ENCODE measurements at regions not wholly inside any gene's neighbourhood (a gene's known extent, or its start where the extent isn't known, plus 50 kb on each side); places are given as distances from the start of the nearest gene placed in this dataset.
A peak's percentile ranks its signal among the peaks of the same experiment; 100 is the strongest.

GRCh38 chr2:150612957-150613710 is 125.7 kb upstream of the RND3 start:
- no peak for DNase-seq (ENCODE audit: low read depth)

DNA sequence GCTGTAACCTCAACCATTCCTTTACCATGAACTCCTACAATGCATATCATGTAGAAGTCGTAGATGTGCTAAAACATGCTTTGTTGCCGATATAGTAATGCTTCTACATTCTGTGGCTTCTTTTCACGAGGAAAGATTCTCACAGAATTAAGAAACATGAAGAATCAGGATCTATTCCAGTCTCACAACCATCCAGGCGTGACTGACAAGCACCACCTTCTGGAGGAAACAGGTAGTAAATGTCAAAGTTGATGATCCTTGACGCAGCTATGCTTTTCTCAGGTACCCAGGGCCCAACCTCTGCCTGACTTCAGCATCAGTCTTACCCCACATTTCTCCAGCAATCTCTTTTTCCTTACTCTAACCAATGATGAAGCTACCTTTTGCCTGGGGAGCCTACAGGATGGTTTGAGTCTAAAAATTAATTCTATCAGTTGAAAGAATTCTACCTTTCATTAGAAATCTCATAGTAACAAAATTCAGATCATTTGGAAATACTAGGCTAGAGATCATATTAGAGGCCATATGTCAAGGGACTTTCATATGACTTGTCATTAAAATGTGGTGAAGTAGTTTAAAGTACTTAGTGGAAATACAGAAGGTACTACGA is 123.3 kb upstream of the RND3 start:
- no peak for TF ChIP-seq MYC (IDR thresholded peaks at IDR 0.05; ENCODE audit: low read depth, low read length)
- TF ChIP-seq CTCF (IDR thresholded peaks at IDR 0.05; ENCODE audit: low read depth, low read length), result peak; percentile 29
- TF ChIP-seq, protein P1, sequence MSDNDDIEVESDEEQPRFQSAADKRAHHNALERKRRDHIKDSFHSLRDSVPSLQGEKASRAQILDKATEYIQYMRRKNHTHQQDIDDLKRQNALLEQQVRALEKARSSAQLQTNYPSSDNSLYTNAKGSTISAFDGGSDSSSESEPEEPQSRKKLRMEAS (IDR thresholded peaks at IDR 0.05; ENCODE audit: low read depth, low read length), result no peak
- no peak for TF ChIP-seq POLR2A (IDR thresholded peaks at IDR 0.05; ENCODE audit: extremely low read depth, insufficient read length)
- peak; percentile 38 for DNase-seq (ENCODE audit: low read depth)

More at GRCh38 chr2:150612957-150613710, 125.7 kb upstream of the RND3 start:
- H3K4me3 ChIP-seq (ENCODE audit: low read depth, low read length), result no peak overlapping the region
- TF ChIP-seq, protein P1 (IDR thresholded peaks at IDR 0.05; ENCODE audit: low read depth, low read length), result no peak
- TF ChIP-seq POLR2A (IDR thresholded peaks at IDR 0.05; ENCODE audit: extremely low read depth, insufficient read length) (no peak), MYC (IDR thresholded peaks at IDR 0.05; ENCODE audit: low read depth, low read length) (no peak), CTCF (IDR thresholded peaks at IDR 0.05; ENCODE audit: low read depth, low read length) (no peak)

GRCh38 chr2:150609831-150610582 is 122.5 kb upstream of the RND3 start:
- TF ChIP-seq, protein P1 (IDR thresholded peaks at IDR 0.05; ENCODE audit: low read depth, low read length), result no peak
- TF ChIP-seq POLR2A (IDR thresholded peaks at IDR 0.05; ENCODE audit: extremely low read depth, insufficient read length) (no peak), MYC (IDR thresholded peaks at IDR 0.05; ENCODE audit: low read depth, low read length) (no peak), CTCF (IDR thresholded peaks at IDR 0.05; ENCODE audit: low read depth, low read length) (no peak)
- DNase-seq (ENCODE audit: low read depth), result no peak
- no peak overlapping the region for H3K4me3 ChIP-seq (ENCODE audit: low read depth, low read length)

More for the DNA sequence above, 123.3 kb upstream of the RND3 start:
- no peak overlapping the region for H3K4me3 ChIP-seq (ENCODE audit: low read depth, low read length)

- TF ChIP-seq CTCF (IDR thresholded peaks at IDR 0.05; ENCODE audit: low read depth, low read length), result no peak
- TF ChIP-seq POLR2A (IDR thresholded peaks at IDR 0.05; ENCODE audit: extremely low read depth, insufficient read length), result no peak
- TF ChIP-seq, protein P1 (IDR thresholded peaks at IDR 0.05; ENCODE audit: low read depth, low read length), result no peak
- no peak for TF ChIP-seq MYC (IDR thresholded peaks at IDR 0.05; ENCODE audit: low read depth, low read length)
- no peak overlapping the region for H3K4me3 ChIP-seq (ENCODE audit: low read depth, low read length)
- DNase-seq (ENCODE audit: low read depth), result no peak
These were observed 120.9 kb upstream of the RND3 start for GRCh38 chr2:150608341-150608740.

DNA sequence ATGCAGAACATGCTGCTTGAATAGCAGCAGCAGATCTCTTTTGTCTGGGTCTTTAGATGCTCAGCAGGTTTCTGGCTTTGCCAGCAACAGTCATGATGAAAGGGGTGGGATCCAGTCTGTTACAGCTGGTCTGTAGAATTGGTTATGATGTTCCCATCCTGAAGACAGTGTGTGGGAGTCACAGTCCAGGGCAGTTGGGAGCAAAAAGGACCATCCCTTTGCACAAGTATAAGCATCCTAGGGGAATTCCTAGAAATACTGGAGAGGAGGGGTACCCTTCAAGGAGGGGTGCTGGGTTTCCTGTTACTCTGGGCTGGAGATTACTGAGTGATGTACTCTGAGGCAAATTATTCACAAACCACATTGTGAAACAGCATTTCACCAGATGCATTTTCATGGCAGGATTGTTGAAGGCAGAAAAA is 119.9 kb upstream of the RND3 start:
- no peak overlapping the region for H3K4me3 ChIP-seq (ENCODE audit: low read depth, low read length)
- TF ChIP-seq, protein P1 (IDR thresholded peaks at IDR 0.05; ENCODE audit: low read depth, low read length), result no peak
- TF ChIP-seq MYC (IDR thresholded peaks at IDR 0.05; ENCODE audit: low read depth, low read length) (no peak), POLR2A (IDR thresholded peaks at IDR 0.05; ENCODE audit: extremely low read depth, insufficient read length) (no peak), CTCF (IDR thresholded peaks at IDR 0.05; ENCODE audit: low read depth, low read length) (no peak)
- no peak for DNase-seq (ENCODE audit: low read depth)

Data from NB4 (cell line).